ENCODE measurements at regions not wholly inside any gene's neighbourhood (a gene's known extent, or its start where the extent isn't known, plus 50 kb on each side); places are given as distances from the start of the nearest gene placed in this dataset.

- no peak for TF ChIP-seq EZH2 (IDR thresholded peaks at IDR 0.05; ENCODE audit: borderline replicate concordance, low read length)
- TF ChIP-seq CTCF (conservative IDR thresholded peaks at IDR 0.05 in 1 of 2, IDR thresholded peaks at IDR 0.05 in 1 of 2; ENCODE audit: extremely low read depth in 1 of 2, insufficient read depth in 1 of 2, low read depth in 1 of 2, low read length in 2 of 2), result no peak
Observed at GRCh38 chr12:125528281-125528680, 463.0 kb downstream of the AACS start.

Data from mammary epithelial cell (primary cell).